ENCODE measurements at regions not wholly inside any gene's neighbourhood (a gene's known extent, or its start where the extent isn't known, plus 50 kb on each side); places are given as distances from the start of the nearest gene placed in this dataset.

GRCh38 chr6:14192216-14192788, 74.7 kb downstream of the CD83 start:
- TF ChIP-seq CTCF (IDR thresholded peaks at IDR 0.05) (no peak), POLR2AphosphoS5 (IDR thresholded peaks at IDR 0.05) (no peak)
